Heart right ventricle (tissue), 16 donors: ENCODE measurements at regions not wholly inside any gene's neighbourhood (a gene's known extent, or its start where the extent isn't known, plus 50 kb on each side); places are given as distances from the start of the nearest gene placed in this dataset.

ENCODE experiments used
- ATAC-seq, 8 donors: fragments of 200-7000 bp; cut with Tn5 transposase; one replicate each; pipeline ENCODE4 v1.9.1; 2020; ENCODE audit warnings: mild to moderate bottlenecking in 8 of 8, moderate library complexity in 8 of 8, moderate number of reproducible peaks in 1 of 8
- DNase-seq, 2 donors: peaks; one replicate each; pipeline ENCODE4 v3.0.0-alpha.2; 2020
- H3K27ac ChIP-seq, 10 donors: fragments of 200-600 bp; sonication (generic) in 2 of 10; one replicate each; pipeline versions ENCODE4 v1.5.0 to v1.8.0; 2020 to 2022; ENCODE audit warnings: mild to moderate bottlenecking in 3 of 10
- H3K27me3 ChIP-seq, 7 donors: fragments of 200-600 bp; one replicate each; pipeline ENCODE4 v1.8.0; 2021 to 2022; ENCODE audit warnings: mild to moderate bottlenecking in 2 of 7
- H3K36me3 ChIP-seq, 9 donors: fragments of 200-600 bp; sonication (generic) in 1 of 9; one replicate each; pipeline versions ENCODE4 v1.5.0 to v1.8.0; 2020 to 2022; ENCODE audit warnings: mild to moderate bottlenecking in 2 of 9
- H3K4me1 ChIP-seq, 9 donors: fragments of 200-600 bp; sonication (generic) in 1 of 9; one replicate each; pipeline versions ENCODE4 v1.5.0 to v1.8.0; 2020 to 2022; ENCODE audit warnings: mild to moderate bottlenecking in 4 of 9
- H3K4me3 ChIP-seq, 10 donors: fragments of 200-600 bp; sonication (generic) in 2 of 10; one replicate each; pipeline versions ENCODE4 v1.5.0 to v1.8.0; 2020 to 2022; ENCODE audit warnings: mild to moderate bottlenecking in 7 of 10, moderate library complexity in 2 of 10
- H3K9me3 ChIP-seq, 11 donors: fragments of 200-600 bp in 10 of 11; sonication (generic) in 2 of 11; one replicate each; pipeline versions ENCODE4 v1.5.0 to v1.8.0; 2013 to 2022; ENCODE audit warnings: mild to moderate bottlenecking in 2 of 11, control low read depth in 1 of 11, moderate library complexity in 1 of 11
- CTCF ChIP-seq, 9 donors: fragments of 200-600 bp; sonication (generic) in 2 of 9; IDR thresholded peaks; one replicate each; pipeline versions ENCODE4 v1.5.0 to v1.8.0; 2021 to 2022; ENCODE audit warnings: antibody characterized with exemption in 9 of 9, mild to moderate bottlenecking in 5 of 9, moderate library complexity in 1 of 9
- WGBS, 2 donors: extraction: QIAGEN DNeasy Blood & Tissue Kit; methylation state at CpG; one replicate each; pipeline ENCODE4 v1.1.7; 2013; ENCODE audit warnings: inconsistent platforms in 1 of 2; 5-methylcytosine and 5-hydroxymethylcytosine counted together
- intact Hi-C, 10 donors: fragments of 100-400 bp; cut with DNase I; formaldehyde crosslinking; loops; one replicate each; pipeline versions ENCODE4 v1.11.1 to v1.14.2; 2022
- donor health status: Arrhythmogenic right ventricular cardiomyopathy.
- donor health status: ischemic (EF 13 %, LVEDD 7.1; RV severe dilation, severe dysfunction).
- donor health status: healthy with polysubstance abuse.
- donor health status: DM: no; HTN: yes; CAD: no.
- donor health status: DM: no; HTN: no; CAD: no.
- donor health status: ischemic (EF 25% LVEDD 6.9; RV normal size, moderate dysfunction).
- donor health status: ischemic (EF 25% LVEDD 5.7; RV mildly dilated, moderate dysfunction).
- donor health status: healthy.
- donor health status: DM: yes; HTN: yes; CAD: no.
- donor health status: Ischemic cardiomyopathy.
- donor health status: ischemic (EF 35%, LVEDD 5.7; RV mildly dilated, moderate dysfunction).
- donor health status: nonischemic (EF 11% LVEDD 7.7; RV severe dilation, severe dysfunction).
- donor health status: DM: yes; HTN: yes; CAD: no.
- donor health status: PGD.
- donor health status: ischemic (EF 29% LVEDD 5.4; RV normal size, mild dysfunction).
- donor health status: nonischemic (EF 23%, LVEDD 6.1; RV moderate dilation, normal function).

DNA sequence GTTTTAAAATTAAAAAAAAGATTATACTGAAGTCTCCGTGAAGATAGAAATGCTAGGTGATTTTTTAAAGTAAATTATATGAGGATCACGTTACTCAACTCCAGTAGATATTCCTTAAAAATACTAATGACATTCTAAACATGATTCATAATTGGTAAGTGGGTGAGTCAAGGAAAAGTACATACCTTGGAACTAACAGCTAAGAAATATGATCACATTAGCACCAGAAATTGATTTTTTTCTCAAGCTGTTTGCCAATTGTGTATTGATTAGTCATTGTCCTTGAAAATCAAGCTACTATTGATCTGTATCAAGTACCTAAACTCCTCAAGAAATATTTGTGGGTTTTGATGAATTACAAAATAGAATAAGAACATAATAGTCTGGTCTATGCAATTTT lies 362.6 kb upstream of the PPP1R2C start:
- WGBS, 2 donors: 89% methylated on average over 2 of the region's 2 CpGs
- no peak for TF ChIP-seq CTCF (IDR thresholded peaks at IDR 0.05)
- intact Hi-C loops: no loop called here
- H3K9me3 ChIP-seq: no peaks in the 10 kb centered on the region
- H3K36me3 ChIP-seq: no peaks in the 10 kb centered on the region
- H3K27ac ChIP-seq: no peak overlapping the region
- ATAC-seq (no peak), DNase-seq (no peak)
- H3K27me3 ChIP-seq: peaks cover 0 to 9% (median 0%) of the 10 kb centered on the region in 7 donors
- H3K4me3 ChIP-seq: no peak overlapping the region
- no peaks in the 10 kb centered on the region for H3K4me1 ChIP-seq

- H3K9me3 ChIP-seq: no peaks in the 10 kb centered on the region
- no peak for TF ChIP-seq CTCF (IDR thresholded peaks at IDR 0.05)
- H3K36me3 ChIP-seq: no peaks in the 10 kb centered on the region
- DNase-seq (peak in 1 of 2 donors; percentile 2), ATAC-seq (peak in 5 of 8 donors; percentile 58 to 81 (median 70))
- H3K4me3 ChIP-seq: no peak overlapping the region
- no peak overlapping the region for H3K27ac ChIP-seq
- intact Hi-C loops: no loop called here
- H3K27me3 ChIP-seq: peaks cover 0 to 14% (median 0%) of the 10 kb centered on the region in 7 donors
- H3K4me1 ChIP-seq: no peaks in the 10 kb centered on the region
Observed at GRCh38 chrX:43141885-43142284, 363.9 kb upstream of the PPP1R2C start.

DNA sequence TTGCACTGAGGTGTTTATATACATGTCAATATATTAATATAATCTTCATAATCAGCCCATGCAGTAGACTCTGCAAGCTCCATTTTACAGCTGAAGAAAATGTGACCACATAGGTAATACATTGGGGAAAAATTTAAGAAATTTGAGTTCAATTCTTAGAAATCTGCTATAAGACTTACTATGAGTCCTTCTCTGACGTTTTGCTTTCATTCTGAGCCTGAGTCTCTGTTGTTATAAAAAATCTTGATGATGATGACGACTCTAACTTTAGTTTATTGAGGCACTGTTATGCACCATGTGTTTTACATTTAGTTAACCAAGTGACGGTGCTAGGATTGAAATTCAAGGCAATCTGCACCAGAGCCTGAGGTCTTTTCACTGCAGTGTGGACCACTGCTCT lies 370.3 kb upstream of the PPP1R2C start:
- intact Hi-C loops: no loop called here
- no peak overlapping the region for H3K4me3 ChIP-seq
- TF ChIP-seq CTCF (IDR thresholded peaks at IDR 0.05): no peak

DNA sequence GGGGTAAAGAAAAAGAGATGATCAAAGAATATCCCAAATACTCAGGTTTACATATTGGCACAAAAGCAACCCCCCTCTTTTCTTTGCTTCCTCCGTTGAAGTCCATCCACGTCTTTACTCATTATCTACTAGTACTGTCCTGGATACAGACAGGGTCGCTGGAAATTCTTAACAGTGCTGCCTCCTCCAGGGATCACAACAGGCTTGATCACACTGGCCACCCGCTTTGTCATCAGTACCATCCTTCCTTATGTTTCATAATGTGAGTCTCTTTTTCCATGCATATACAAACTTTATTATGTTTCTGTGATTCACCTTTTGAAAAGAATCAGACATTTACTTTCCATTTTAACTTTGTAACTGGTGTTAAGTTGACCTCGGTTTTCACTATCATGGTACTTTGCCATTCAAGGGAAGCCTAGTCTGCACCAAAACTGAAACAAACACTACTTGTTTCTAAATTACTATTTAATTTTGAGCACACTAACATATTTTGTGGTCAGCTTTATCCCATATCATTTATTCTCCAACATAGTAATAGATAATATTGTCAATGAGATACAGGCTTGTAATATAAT lies 387.5 kb upstream of the PPP1R2C start:
- ATAC-seq (no peak), DNase-seq (no peak)
- no peak for TF ChIP-seq CTCF (IDR thresholded peaks at IDR 0.05)
- H3K27ac ChIP-seq: no peak overlapping the region
- H3K36me3 ChIP-seq: no peaks in the 10 kb centered on the region
- peaks cover 0 to 10% (median 0%) of the 10 kb centered on the region in 7 donors for H3K27me3 ChIP-seq
- intact Hi-C loops: no loop called here
- WGBS, 2 donors: 77 to 80% methylated on average over 5 of the region's 5 CpGs
- H3K4me1 ChIP-seq: no peaks in the 10 kb centered on the region
- no peak overlapping the region for H3K4me3 ChIP-seq
- peaks cover 0 to 7% (median 0%) of the 10 kb centered on the region in 11 donors for H3K9me3 ChIP-seq

More for the DNA sequence above, 370.3 kb upstream of the PPP1R2C start:
- DNase-seq (no peak), ATAC-seq (no peak)
- Histone ChIP-seq H3K4me1 (no peaks in the 10 kb centered on the region), H3K27ac (no peak overlapping the region), H3K9me3 (no peaks in the 10 kb centered on the region), H3K36me3 (no peaks in the 10 kb centered on the region), H3K27me3 (peaks cover 0 to 16% (median 0%) of the 10 kb centered on the region in 7 donors)
- 85 to 92% methylated on average over 3 of the region's 3 CpGs for WGBS, 2 donors
